Ishikawa (cell line): ENCODE measurements at regions not wholly inside any gene's neighbourhood (a gene's known extent, or its start where the extent isn't known, plus 50 kb on each side); places are given as distances from the start of the nearest gene placed in this dataset.

Source experiments
- CEBPB ChIP-seq: IDR thresholded peaks from 2 replicates; pipeline ENCODE4 v1.6.1; 2012
- CREB1 ChIP-seq: IDR thresholded peaks from 2 replicates; pipeline ENCODE4 v1.6.1; 2012; ENCODE audit warnings: low read depth
- EGR1 ChIP-seq: IDR thresholded peaks from 2 replicates; pipeline ENCODE4 v1.6.1; 2012
- EP300 ChIP-seq: IDR thresholded peaks from 2 replicates; pipeline ENCODE4 v1.6.1; 2012; ENCODE audit warnings: borderline replicate concordance
- FOXM1 ChIP-seq: IDR thresholded peaks from 2 replicates; pipeline ENCODE4 v1.6.1; 2012; ENCODE audit warnings: low read depth, borderline replicate concordance
- NFIC ChIP-seq: IDR thresholded peaks from 2 replicates; pipeline ENCODE4 v1.6.1; 2012
- RAD21 ChIP-seq: IDR thresholded peaks from 2 replicates; pipeline ENCODE4 v1.6.1; 2012; ENCODE audit warnings: low read depth
- REST ChIP-seq: IDR thresholded peaks from 2 replicates; pipeline ENCODE4 v1.6.1; 2012; ENCODE audit warnings: low read depth, mild to moderate bottlenecking
- TAF1 ChIP-seq: IDR thresholded peaks from 2 replicates; pipeline ENCODE4 v1.6.1; 2012; ENCODE audit warnings: low read depth, mild to moderate bottlenecking
- TCF12 ChIP-seq: IDR thresholded peaks from 2 replicates; pipeline ENCODE4 v1.6.1; 2012; ENCODE audit warnings: low read depth
- TEAD4 ChIP-seq: IDR thresholded peaks from 2 replicates; pipeline ENCODE4 v1.6.1; 2012
- USF1 ChIP-seq: IDR thresholded peaks from 2 replicates; pipeline ENCODE4 v1.6.1; 2012
- YY1 ChIP-seq: IDR thresholded peaks from 2 replicates; pipeline ENCODE4 v1.6.1; 2012; ENCODE audit warnings: low read depth
- ZBTB7A ChIP-seq: IDR thresholded peaks from 2 replicates; pipeline ENCODE4 v1.6.1; 2012; ENCODE audit warnings: low read depth
- TF ChIP-seq, protein P1 (sequence below): IDR thresholded peaks from 2 replicates; pipeline ENCODE4 v1.6.1; 2012

- TF ChIP-seq ZBTB7A (no peak), RAD21 (no peak), REST (no peak), TCF12 (no peak)
These were observed 567.6 kb upstream of the MAN1A1 start for GRCh38 chr6:119917186-119917585.

DNA sequence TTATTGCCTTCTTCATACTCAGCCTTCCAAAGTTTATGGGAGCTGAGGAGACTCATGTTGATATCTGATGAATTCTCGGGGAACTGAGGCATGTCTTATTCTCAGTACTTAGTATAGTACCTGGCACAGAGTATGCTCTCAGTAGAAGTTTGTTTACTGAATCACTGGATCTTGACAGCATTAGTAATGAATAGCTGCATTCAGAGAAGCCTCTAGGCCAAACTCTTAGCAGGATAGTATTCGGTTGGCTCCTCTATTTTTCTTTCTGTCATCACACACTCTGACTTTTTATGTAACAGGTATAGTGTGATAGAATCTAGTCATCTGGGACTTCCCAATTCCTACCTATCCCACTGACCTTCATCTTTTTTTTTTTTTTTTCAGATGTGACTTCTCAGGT, 566.4 kb upstream of the MAN1A1 start:
- TF ChIP-seq RAD21 (no peak), YY1 (no peak), ZBTB7A (no peak), TEAD4 (no peak), NFIC (no peak), REST (no peak), EP300 (no peak), CREB1 (no peak), TCF12 (no peak), EGR1 (no peak), TAF1 (no peak), FOXM1 (no peak), CEBPB (no peak), USF1 (no peak)
- TF ChIP-seq, protein P1, sequence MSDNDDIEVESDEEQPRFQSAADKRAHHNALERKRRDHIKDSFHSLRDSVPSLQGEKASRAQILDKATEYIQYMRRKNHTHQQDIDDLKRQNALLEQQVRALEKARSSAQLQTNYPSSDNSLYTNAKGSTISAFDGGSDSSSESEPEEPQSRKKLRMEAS, result no peak

- TF ChIP-seq NFIC, result no peak
- TF ChIP-seq, protein P1, result no peak
- no peak for TF ChIP-seq REST
- no peak for TF ChIP-seq ZBTB7A
- no peak for TF ChIP-seq FOXM1
- no peak for TF ChIP-seq CREB1
- no peak for TF ChIP-seq USF1
- TF ChIP-seq TCF12, result no peak
- no peak for TF ChIP-seq TAF1
- TF ChIP-seq RAD21, result no peak
- TF ChIP-seq EP300, result no peak
- TF ChIP-seq YY1, result no peak
- TF ChIP-seq CEBPB, result no peak
- no peak for TF ChIP-seq TEAD4
- no peak for TF ChIP-seq EGR1
These were observed 558.6 kb upstream of the MAN1A1 start for GRCh38 chr6:119908157-119908556.

- no peak for TF ChIP-seq REST
- TF ChIP-seq FOXM1, result no peak
- no peak for TF ChIP-seq CEBPB
- TF ChIP-seq, protein P1, result no peak
- TF ChIP-seq CREB1, result no peak
- no peak for TF ChIP-seq ZBTB7A
- no peak for TF ChIP-seq TCF12
- TF ChIP-seq TAF1, result no peak
These were observed 553.1 kb upstream of the MAN1A1 start for GRCh38 chr6:119902681-119903080.
